Endodermal cell (in vitro differentiated cells): ENCODE measurements at regions not wholly inside any gene's neighbourhood (a gene's known extent, or its start where the extent isn't known, plus 50 kb on each side); places are given as distances from the start of the nearest gene placed in this dataset.
"Not testable (repeated sequence)": the region's sequence is repeated elsewhere in the genome, so short reads cannot be mapped to it uniquely, and the experiment has no call there.

Source experiments
- DNase-seq: peaks from one replicate; pipeline ENCODE4 v3.0.0-alpha.2; 2017
- H3K27ac ChIP-seq: 2 replicates; pipeline ENCODE4 v1.5.1; 2013; ENCODE audit warnings: mild to moderate bottlenecking, low read depth, low read length, moderate library complexity
- H3K27me3 ChIP-seq: 2 replicates; pipeline ENCODE4 v1.6.1; 2013; ENCODE audit warnings: mild to moderate bottlenecking, low read length, moderate library complexity; ENCODE audit not compliant: insufficient read depth, control insufficient read depth, poor library complexity, severe bottlenecking
- H3K36me3 ChIP-seq: 2 replicates; pipeline ENCODE4 v1.7.0; 2013; ENCODE audit warnings: mild to moderate bottlenecking, low read length, moderate library complexity; ENCODE audit not compliant: control insufficient read depth, insufficient read depth
- H3K4me1 ChIP-seq: one replicate; pipeline ENCODE4 v1.7.0; 2013; ENCODE audit warnings: low read length; ENCODE audit not compliant: control insufficient read depth, insufficient read depth
- H3K4me3 ChIP-seq: 2 replicates; pipeline ENCODE4 v1.5.1; 2013; ENCODE audit warnings: mild to moderate bottlenecking, low read length, moderate library complexity
- H3K9ac ChIP-seq: 2 replicates; pipeline ENCODE4 v1.6.1; 2013; ENCODE audit warnings: mild to moderate bottlenecking, low read length, moderate library complexity; ENCODE audit not compliant: poor library complexity, severe bottlenecking; ENCODE audit errors: extremely low read depth
- H3K9me3 ChIP-seq: 2 replicates; pipeline ENCODE4 v1.6.1; 2013; ENCODE audit warnings: mild to moderate bottlenecking, low read length, moderate library complexity; ENCODE audit not compliant: control insufficient read depth
- H3K27ac Mint-ChIP-seq: 2 replicates; pipeline ENCODE4 v1.8.0; 2020; ENCODE audit warnings: mixed read lengths
- H3K27me3 Mint-ChIP-seq: 2 replicates; pipeline ENCODE4 v1.8.0; 2021; ENCODE audit warnings: mild to moderate bottlenecking, mixed read lengths; ENCODE audit not compliant: insufficient read depth
- H3K36me3 Mint-ChIP-seq: 2 replicates; pipeline ENCODE4 v1.8.0; 2020; ENCODE audit warnings: low read depth, mixed read lengths
- H3K4me1 Mint-ChIP-seq: 2 replicates; pipeline ENCODE4 v1.8.0; 2020; ENCODE audit warnings: mixed read lengths
- H3K4me3 Mint-ChIP-seq: 2 replicates; pipeline ENCODE4 v1.8.0; 2020; ENCODE audit warnings: mild to moderate bottlenecking, moderate library complexity, mixed read lengths
- H3K9me3 Mint-ChIP-seq: 2 replicates; pipeline ENCODE4 v1.8.0; 2020; ENCODE audit warnings: mild to moderate bottlenecking, mixed read lengths
- WGBS, 2 experiments: methylation state at CpG; one replicate each; pipeline versions ENCODE4 v1.1.5 to v1.1.7; 2013; ENCODE audit warnings: missing lambda C conversion rate in 2 of 2, mixed read lengths in 1 of 2; ENCODE audit not compliant: insufficient coverage in 1 of 2, insufficient read length in 1 of 2; 5-methylcytosine and 5-hydroxymethylcytosine counted together
- TF ChIP-seq, protein P1 (sequence below): fragments of 200-600 bp; sonication (generic); conservative IDR thresholded peaks from 2 replicates; pipeline ENCODE4 v1.5.0; 2021; ENCODE audit warnings: antibody characterized with exemption, mild to moderate bottlenecking

DNA sequence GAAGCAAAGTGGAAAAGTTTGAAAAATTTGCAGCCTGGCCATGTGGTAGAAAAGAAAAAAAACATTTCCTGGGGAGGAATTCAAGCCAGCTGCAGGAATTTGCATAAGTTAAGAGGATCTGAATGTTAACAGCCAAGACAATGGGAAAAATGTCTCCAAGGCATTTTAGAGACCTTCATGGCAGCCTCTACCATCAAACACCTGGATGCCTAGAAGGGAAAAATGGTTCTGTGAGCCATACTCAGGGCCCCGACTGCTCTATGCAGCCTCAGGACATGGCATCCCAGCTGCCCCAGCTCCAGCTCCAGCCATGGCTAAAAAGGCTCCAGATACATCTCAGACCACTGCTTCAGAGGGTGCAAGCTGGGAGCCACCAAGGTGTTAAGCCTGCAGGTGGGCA is 149.1 kb upstream of the SOX6 start:
- H3K27me3 Mint-ChIP-seq, result peaks cover 62% of the 10 kb centered on the region
- Histone ChIP-seq H3K9me3 (peaks cover 6% of the 10 kb centered on the region), H3K36me3 (no peaks in the 10 kb centered on the region), H3K4me1 (no peaks in the 10 kb centered on the region), H3K27ac (no peak overlapping the region), H3K9ac (no peak overlapping the region), H3K4me3 (no peak overlapping the region), H3K27me3 (no peaks in the 10 kb centered on the region)
- H3K4me1 Mint-ChIP-seq, result no peaks in the 10 kb centered on the region
- TF ChIP-seq, protein P1, sequence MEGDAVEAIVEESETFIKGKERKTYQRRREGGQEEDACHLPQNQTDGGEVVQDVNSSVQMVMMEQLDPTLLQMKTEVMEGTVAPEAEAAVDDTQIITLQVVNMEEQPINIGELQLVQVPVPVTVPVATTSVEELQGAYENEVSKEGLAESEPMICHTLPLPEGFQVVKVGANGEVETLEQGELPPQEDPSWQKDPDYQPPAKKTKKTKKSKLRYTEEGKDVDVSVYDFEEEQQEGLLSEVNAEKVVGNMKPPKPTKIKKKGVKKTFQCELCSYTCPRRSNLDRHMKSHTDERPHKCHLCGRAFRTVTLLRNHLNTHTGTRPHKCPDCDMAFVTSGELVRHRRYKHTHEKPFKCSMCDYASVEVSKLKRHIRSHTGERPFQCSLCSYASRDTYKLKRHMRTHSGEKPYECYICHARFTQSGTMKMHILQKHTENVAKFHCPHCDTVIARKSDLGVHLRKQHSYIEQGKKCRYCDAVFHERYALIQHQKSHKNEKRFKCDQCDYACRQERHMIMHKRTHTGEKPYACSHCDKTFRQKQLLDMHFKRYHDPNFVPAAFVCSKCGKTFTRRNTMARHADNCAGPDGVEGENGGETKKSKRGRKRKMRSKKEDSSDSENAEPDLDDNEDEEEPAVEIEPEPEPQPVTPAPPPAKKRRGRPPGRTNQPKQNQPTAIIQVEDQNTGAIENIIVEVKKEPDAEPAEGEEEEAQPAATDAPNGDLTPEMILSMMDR, result no peak
- H3K9me3 Mint-ChIP-seq, result peaks cover 24% of the 10 kb centered on the region
- H3K36me3 Mint-ChIP-seq, result no peaks in the 10 kb centered on the region
- 82 to 100% methylated on average over 1 of the region's 1 CpG for WGBS, 2 experiments
- H3K4me3 Mint-ChIP-seq, result no peak overlapping the region
- no peak overlapping the region for H3K27ac Mint-ChIP-seq
- peak; percentile 45 for DNase-seq

DNA sequence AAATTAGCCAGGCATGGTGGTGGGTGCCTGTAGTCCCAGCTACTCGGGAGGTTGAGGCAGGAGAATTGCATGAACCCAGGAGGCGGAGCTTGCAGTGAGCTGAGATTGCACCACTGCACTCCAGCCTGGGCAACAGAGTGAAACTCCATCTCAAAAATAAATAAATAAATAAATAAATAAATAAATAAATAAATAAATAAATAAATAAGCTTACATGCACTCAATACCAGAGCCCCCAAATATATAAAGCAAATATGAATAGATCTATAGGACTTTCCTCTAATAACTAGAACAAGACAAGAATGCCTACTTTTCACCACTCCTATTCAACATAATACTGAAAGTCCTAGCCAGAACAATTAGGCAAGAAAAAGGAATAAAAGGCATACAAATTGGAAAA is 147.5 kb upstream of the SOX6 start:
- DNase-seq, H3K4me1 ChIP-seq, H3K9me3 ChIP-seq, H3K27ac Mint-ChIP-seq, H3K4me1 Mint-ChIP-seq, H3K27me3 ChIP-seq, H3K4me3 ChIP-seq, H3K36me3 Mint-ChIP-seq, H3K36me3 ChIP-seq, H3K9ac ChIP-seq, H3K27ac ChIP-seq, H3K4me3 Mint-ChIP-seq: not testable (repeated sequence)
- Mint-ChIP-seq H3K27me3 (peaks cover 74% of the 10 kb centered on the region), H3K9me3 (peaks cover 24% of the 10 kb centered on the region)
- 97 to 100% methylated on average over 1 to 2 of the region's 2 CpGs for WGBS, 2 experiments

DNA sequence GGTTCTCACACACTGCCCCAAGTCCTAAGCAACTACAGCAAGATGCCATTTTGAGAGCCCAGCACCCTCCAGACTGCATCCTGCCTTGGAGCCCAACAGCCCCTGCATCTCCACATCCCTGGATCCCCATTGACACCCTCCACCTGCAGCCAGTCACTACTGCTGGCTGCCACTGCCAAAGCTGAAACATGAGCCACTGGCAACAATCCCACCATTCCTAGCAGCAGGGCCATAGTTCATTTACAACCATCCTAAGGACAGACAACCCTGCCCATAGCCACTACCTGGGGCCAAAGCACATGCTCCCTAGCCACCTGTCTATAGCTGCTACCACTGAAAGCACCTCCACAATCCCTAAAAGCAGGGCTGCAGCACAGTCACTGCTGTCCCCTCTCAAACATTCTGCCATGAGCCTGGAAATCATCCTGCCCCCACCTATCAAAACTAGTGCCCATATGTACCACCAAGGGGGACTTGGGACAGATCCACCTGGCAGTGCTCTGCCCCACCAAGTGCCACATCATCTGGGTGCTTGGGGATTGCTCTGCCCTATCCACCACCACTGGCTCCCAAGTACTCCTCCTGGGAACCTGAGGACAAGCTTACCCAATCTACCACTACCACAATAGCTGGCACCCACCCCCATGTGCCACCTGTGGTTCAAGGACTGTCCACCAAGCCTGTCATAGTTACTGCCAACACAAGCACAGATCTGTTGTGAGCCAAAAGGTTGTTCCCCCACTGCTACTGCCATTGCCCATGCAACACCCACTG is 138.8 kb upstream of the SOX6 start:
- Mint-ChIP-seq H3K36me3 (no peaks in the 10 kb centered on the region), H3K27ac (no peak overlapping the region), H3K4me1 (no peaks in the 10 kb centered on the region), H3K9me3 (peaks cover 25% of the 10 kb centered on the region), H3K4me3 (no peak overlapping the region), H3K27me3 (peaks cover 35% of the 10 kb centered on the region)
- Histone ChIP-seq H3K36me3 (no peaks in the 10 kb centered on the region), H3K9ac (no peak overlapping the region), H3K4me1 (no peaks in the 10 kb centered on the region), H3K27ac (no peak overlapping the region), H3K27me3 (no peaks in the 10 kb centered on the region), H3K9me3 (no peaks in the 10 kb centered on the region), H3K4me3 (no peak overlapping the region)
- DNase-seq, result no peak
- TF ChIP-seq, protein P1, result no peak

DNA sequence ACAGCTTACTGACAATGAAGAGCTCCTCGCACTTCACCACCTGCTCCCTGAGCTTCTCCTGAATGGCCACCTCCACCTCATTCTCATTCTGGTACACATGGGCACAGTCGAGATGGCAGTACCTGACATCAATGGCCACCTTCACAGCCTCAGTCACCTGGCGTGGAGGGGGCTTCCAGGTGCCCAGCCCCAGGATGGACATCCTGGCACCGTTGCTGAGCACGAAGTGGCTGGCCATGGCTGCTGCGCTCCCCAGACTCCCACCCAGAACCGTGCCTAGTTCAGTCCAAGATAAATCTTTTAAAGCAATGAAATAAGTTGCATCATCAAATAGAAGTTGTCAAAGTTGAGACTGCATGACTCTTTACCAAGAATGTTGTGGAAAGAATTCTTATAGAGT is 128.1 kb upstream of the SOX6 start:
- Mint-ChIP-seq H3K4me1 (no peaks in the 10 kb centered on the region), H3K27me3 (peaks cover 5% of the 10 kb centered on the region), H3K4me3 (no peak overlapping the region), H3K27ac (no peak overlapping the region), H3K36me3 (no peaks in the 10 kb centered on the region), H3K9me3 (no peaks in the 10 kb centered on the region)
- H3K27me3 ChIP-seq, result no peaks in the 10 kb centered on the region
- H3K4me1 ChIP-seq, result no peaks in the 10 kb centered on the region
- TF ChIP-seq, protein P1, result no peak
- DNase-seq, result no peak
- no peak overlapping the region for H3K4me3 ChIP-seq
- no peak overlapping the region for H3K9ac ChIP-seq
- no peak overlapping the region for H3K27ac ChIP-seq
- H3K9me3 ChIP-seq, result no peaks in the 10 kb centered on the region
- no peaks in the 10 kb centered on the region for H3K36me3 ChIP-seq
- 48 to 82% methylated on average over 2 to 7 of the region's 7 CpGs for WGBS, 2 experiments
